GM18861 (cell line): ENCODE measurements at regions not wholly inside any gene's neighbourhood (a gene's known extent, or its start where the extent isn't known, plus 50 kb on each side); places are given as distances from the start of the nearest gene placed in this dataset.

Source experiments
- ATAC-seq: cut with Tn5 transposase; IDR thresholded peaks from one replicate; pipeline ENCODE4 v1.9.1; 2021; ENCODE audit not compliant: unreplicated experiment

- ATAC-seq: no peak
Measured at GRCh38 chr6:40803897-40804702, 216.9 kb upstream of the LRFN2 start.

DNA sequence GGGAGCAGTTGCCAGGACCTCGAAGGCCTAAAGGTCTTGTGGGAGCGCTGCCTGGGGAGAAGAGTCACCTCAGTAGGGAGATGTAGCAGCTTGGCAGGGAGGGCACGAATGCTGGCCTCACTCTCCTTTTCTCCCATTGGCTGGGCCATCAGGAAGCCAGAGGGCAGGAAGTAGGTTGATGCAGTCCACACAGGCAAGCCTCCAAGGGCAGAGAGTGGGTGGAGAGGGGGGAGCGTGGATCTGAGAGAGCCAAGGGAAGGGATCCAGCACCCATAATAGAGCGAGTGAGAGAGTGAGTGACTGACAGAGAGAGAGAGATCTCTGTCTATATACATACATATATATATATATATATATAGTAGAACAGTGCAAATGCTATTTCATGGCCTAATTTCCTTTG is 215.3 kb upstream of the LRFN2 start:
- ATAC-seq: no peak

GRCh38 chr6:40799296-40800140 is 212.4 kb upstream of the LRFN2 start:
- ATAC-seq: no peak

DNA sequence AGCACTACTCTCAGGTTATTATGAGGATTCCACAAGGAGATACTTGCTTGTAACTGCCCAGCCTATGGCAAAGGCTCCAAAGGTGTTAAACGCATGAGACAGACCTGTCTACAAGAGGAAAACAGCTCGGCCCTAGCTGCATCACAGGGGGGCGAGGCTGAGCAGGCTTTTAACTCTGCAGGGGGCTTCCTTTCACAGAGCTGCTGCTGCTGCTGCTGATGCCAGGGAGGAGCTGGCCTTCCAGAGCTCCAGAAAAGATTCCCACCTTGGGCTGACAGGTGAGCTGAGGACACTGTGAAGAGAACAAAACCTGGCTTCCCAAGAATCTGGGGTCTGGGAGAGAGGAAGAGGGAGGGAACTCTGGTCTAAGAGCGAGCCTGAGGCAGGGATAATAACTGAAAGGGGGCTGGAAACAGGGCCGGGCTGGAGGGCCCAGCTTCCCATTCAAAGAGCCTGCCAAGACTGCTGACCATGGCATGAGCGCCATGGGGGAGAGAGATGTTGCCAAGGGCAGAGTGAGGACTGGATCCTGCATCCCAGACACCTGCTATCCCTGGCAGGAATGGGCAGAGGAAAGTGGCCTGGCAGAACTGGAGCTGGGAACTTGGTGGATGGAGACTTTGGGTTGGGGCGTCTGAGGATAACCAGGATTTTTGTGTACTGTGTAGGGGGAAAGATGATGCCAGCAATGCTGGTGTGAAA is 211.1 kb upstream of the LRFN2 start:
- ATAC-seq: no peak

DNA sequence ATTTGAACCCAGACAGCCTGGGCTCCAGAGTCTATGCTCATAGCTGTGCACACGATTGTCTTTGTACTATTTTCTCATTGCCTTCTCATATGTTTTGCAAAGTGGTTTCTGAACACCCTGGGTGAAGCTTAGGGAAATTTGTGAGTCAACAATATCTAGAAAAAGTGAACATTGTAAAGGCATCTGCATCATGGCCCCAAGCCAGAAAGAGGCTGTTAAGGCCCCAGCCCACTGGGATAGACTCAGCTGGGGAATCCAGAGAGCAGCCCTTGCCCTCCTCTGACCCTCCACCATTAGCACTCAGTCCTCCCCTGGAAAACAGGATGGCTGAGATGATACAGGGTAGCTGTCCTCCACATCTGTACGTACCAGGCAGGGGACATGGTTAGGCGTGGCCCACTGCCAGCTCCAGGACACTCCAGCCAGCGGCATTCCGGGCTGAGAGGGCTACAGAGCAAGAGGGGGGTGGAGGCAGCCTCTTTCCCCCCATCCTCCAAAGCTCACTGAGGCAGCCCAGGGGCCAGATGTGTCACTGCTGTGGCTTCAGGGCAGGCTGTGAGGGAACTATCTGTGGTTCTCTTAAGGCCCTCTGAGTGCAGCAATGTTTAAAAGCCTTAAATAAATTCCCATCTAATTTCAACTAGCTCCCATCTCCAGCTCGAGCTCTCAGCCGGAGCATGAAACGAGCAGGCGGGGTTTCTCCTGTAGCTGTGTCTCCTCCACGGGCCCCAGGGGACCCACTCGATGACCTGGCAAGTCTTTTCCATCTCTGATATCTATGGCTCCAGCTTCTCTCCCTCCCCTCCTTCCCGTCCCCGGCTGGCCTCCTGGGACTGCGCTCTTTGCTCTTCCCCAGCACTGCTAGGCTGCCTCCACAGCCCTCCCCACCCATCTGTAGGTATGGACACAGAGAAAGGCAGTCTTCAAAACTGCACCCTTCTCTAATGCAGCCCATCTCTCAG is 209.4 kb upstream of the LRFN2 start:
- ATAC-seq: no peak

GRCh38 chr6:40794586-40794985 is 207.4 kb upstream of the LRFN2 start:
- ATAC-seq: no peak

DNA sequence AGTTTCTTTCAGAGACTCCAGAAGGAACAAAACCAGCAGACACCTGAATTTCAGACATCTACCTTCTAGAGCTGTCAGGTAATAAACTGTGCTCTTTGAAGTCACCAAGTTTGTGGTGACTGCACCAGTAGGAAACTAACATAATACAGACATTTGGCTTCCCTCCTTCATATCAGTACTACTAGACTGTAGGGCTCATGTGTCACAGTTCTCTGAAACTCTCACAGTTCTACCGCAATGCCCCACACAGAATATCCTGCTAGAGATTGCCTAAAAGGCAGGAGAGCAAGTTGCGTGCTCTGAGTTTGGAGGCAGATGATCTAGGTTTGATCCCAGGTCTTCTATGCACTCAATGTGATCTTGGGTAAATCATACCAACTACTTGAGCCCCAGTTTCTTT is 205.0 kb upstream of the LRFN2 start:
- no peak for ATAC-seq

DNA sequence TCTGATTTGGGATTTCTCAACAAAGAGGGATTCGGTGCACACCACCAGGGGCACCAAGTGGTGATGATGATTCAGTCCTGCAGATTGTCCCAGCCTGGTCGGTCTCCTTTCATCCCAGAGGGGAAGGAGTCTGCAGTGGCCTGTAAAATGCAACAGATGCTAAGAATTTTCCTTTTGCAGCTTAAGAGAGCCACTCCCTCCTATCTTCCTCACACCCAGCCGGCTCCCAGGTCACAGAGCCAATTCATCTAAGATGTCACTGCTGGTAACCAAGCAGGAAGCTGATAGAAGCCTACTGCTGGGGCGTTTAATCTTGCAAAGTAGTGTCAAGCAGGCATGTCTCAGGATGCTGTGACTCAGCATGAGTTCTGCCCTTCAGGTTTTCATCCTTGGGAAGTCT is 203.8 kb upstream of the LRFN2 start:
- ATAC-seq: no peak

GRCh38 chr6:40788661-40789655 is 201.8 kb upstream of the LRFN2 start:
- no peak for ATAC-seq

- ATAC-seq: no peak
Measured at GRCh38 chr6:40782355-40782754, 195.2 kb upstream of the LRFN2 start.

- no peak for ATAC-seq
Measured at GRCh38 chr6:40780637-40781036, 193.5 kb upstream of the LRFN2 start.

GRCh38 chr6:40779409-40779808 is 192.2 kb upstream of the LRFN2 start:
- no peak for ATAC-seq

- ATAC-seq: no peak
Measured at GRCh38 chr6:40778918-40779317, 191.8 kb upstream of the LRFN2 start.

GRCh38 chr6:40778196-40778595 is 191.0 kb upstream of the LRFN2 start:
- no peak for ATAC-seq

GRCh38 chr6:40774932-40775331 is 187.8 kb upstream of the LRFN2 start:
- no peak for ATAC-seq

DNA sequence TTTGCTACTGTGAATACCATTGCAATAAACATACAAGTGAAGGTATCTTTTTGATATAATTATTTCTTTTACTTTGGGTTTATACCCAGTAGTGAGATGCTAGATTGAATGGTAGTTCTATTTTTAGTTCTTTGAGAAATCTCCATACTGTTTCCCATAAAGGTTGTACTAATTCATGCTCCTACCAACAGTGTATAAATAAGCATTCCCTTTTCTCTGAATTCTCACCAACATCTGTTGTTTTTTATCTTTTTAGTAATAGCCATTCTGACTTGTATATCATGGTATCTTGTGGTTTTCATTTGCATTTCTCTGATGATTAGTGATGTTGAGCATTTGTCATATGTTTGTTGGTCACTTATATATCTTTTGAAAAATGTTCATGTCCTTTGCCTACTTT is 183.6 kb upstream of the LRFN2 start:
- no peak for ATAC-seq

DNA sequence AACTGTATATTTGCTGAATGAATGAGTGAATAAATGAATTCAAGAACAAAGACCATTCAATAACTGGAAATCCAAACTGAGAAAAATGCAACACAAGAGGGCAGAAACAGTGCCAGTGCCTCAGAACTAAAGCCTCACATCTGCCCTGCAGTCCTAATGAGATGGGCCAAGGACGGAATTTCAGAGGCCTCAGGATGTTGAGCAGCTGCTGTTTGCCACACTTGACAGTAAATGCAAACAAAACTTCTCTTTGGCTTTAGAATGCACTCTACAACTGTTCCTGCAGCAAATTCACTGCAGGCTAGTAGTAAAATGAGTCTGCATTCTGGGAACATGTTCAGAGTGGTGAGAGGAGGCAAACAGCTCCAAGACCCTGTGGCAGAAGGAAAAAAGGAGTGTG is 177.6 kb upstream of the LRFN2 start:
- ATAC-seq: no peak

DNA sequence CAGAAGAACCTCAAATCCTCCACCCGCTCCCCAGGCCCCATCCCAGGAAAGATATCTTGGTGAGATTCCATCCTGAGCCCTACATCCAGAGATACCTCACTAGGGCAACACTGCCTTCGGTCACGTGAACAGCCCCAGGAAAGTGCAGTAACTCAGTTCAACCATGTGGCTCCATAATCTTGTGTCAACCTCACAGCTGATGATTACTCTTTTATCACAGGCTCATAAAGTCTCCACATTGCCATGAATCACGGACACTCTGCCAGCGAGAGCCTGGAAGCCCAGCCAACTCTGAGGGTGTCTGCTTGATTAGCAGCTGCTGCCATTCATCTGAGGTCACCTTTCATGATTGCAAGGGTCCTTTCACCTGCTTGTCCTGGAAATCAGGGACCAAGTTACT is 175.8 kb upstream of the LRFN2 start:
- ATAC-seq: no peak

- no peak for ATAC-seq
Measured at GRCh38 chr6:40760887-40761286, 173.7 kb upstream of the LRFN2 start.
